Erythroblast (primary cell): ENCODE measurements at regions not wholly inside any gene's neighbourhood (a gene's known extent, or its start where the extent isn't known, plus 50 kb on each side); places are given as distances from the start of the nearest gene placed in this dataset.

Experiments used
- GATA1 ChIP-seq: IDR thresholded peaks from 2 replicates; pipeline ENCODE4 v1.6.1; 2011; ENCODE audit warnings: low read depth, mild to moderate bottlenecking, control low read depth, low read length, moderate library complexity
- POLR2A ChIP-seq: IDR thresholded peaks from 2 replicates; pipeline ENCODE4 v1.6.1; 2011; ENCODE audit warnings: mild to moderate bottlenecking, low read length

- TF ChIP-seq POLR2A, result no peak
- TF ChIP-seq GATA1, result no peak
These were observed 715.1 kb downstream of the SLITRK1 start for GRCh38 chr13:83167203-83167602.
